ENCODE measurements at regions not wholly inside any gene's neighbourhood (a gene's known extent, or its start where the extent isn't known, plus 50 kb on each side); places are given as distances from the start of the nearest gene placed in this dataset.

- DNase-seq: peak; percentile 37
Measured at GRCh38 chr1:98104289-98104688, 183.5 kb upstream of the DPYD start.

DNA sequence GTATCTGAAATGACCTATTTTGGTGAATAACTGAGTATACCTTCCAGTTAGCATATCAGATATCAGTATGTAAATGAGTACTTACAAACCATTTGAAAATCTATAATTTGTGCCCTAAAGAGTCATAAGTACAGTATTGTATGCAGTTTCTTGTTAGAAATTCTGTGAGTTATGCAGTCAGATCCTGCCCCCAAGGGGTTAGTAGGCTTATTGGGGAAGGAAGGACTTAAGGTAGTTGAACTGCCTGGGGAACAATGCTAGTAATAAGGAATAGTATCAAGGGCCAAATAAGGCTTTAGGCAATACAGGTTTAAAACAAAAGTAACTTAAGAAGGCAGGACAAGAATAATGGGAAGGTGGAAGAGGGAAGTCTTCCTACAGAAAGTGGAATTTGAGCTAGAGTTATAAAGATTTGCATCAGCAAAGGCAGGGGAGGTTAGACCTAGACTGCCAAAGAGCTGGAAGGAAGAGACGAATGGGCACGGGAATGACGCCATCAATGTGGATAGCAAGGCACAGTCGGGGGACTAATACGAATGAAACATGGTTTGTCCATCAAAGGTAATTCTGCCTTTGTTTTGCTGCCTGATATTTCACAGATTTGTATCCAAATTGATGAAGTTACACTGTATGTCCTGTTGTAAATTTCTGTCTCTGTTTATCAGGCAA, 182.9 kb upstream of the DPYD start:
- no peak for DNase-seq

- DNase-seq: peak; percentile 41
Measured at GRCh38 chr1:98102345-98103030, 181.7 kb upstream of the DPYD start.

DNA sequence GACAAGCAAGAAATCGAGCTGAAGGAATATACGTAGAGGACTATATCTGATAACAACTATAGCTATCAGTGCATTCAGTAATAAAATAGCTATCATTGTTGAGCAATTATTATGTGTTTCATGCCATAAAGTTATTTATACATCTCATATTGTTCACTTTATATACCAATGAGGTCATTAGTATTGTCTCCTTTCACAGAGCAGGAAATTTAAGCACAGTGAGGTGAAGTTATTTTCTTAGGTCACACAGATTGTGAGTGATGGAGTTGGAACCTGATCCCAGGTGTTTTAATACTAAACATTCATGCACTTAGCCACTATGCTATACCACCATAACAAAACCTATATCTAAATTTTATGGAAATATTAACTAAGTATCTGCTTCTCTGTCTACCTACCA, 180.5 kb upstream of the DPYD start:
- no peak for DNase-seq

GRCh38 chr1:98099501-98099900, 178.7 kb upstream of the DPYD start:
- DNase-seq: no peak

DNA sequence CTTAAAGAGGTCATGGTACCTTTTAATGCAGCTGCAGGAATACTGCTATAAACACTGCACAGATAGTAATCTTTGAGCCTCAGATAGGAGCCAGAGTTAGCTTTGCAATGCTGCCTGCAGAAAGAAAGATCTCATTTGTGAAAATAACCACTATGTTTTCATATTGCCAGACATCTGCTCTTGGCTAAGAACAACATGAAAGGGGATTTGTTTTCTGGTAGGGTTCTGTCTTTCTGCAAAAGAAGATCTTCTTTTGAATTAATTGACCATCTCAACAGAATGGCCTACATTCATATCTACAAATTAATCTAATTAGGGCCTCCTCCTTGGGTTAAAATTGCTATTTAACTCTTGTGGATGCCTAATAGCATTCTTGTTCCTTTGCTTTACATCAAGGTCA, 177.6 kb upstream of the DPYD start:
- no peak for DNase-seq

DNA sequence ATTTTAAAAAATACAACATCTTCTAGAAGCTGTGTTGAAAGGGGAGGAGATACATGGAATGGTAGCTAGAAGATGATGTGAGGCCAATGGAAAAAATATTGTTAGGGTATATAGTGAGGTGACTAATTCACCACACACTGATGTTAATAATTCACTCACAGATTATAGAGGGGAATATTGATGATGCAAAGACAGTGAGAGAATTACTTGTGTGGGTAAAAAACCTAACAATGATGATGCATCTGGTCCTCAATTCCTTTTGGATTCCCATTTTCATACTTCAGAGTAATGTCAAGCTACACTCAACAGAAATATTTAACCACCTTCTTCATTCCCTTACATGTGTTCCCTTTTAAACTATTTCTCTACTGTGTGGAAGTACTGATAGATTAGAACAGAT, 169.5 kb upstream of the DPYD start:
- no peak for DNase-seq

DNA sequence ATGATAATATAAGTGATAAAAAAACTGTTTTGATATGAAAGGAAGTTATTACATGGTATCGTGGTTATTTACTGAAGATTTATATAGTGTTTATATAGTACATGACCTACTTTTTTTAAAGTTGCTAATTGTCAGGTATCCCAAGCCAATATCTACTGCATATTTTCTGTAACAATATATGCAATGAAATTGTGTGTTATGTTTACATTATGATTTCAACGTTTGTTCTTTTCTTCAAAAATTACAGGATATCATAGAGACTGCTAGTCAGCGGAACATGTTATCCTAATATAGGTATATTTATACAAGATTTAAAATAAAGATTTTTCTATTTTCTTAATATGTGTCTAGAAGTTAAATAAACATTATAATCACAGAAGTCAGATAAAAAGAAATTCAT, 167.5 kb upstream of the DPYD start:
- DNase-seq: no peak

- no peak for DNase-seq
Measured at GRCh38 chr1:98086796-98087441, 166.1 kb upstream of the DPYD start.

DNA sequence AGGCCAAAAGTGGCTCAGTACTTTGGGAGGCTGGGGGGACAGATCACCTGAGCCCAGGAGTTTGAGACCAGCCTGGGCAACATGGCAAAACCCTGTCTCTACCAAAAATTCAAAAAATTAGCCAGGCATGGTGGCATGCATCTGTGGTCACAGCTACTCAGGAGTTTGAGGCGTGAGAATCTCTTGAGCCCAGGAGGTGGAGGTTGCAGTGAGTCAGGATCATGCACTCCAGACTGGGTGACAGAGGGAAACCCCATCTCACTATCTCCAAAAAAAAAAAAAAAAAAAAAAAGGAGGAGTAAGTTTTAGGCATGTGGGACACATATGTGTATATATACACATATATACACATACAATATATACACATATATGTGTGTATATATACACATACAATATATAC, 165.3 kb upstream of the DPYD start:
- DNase-seq: no peak

DNA sequence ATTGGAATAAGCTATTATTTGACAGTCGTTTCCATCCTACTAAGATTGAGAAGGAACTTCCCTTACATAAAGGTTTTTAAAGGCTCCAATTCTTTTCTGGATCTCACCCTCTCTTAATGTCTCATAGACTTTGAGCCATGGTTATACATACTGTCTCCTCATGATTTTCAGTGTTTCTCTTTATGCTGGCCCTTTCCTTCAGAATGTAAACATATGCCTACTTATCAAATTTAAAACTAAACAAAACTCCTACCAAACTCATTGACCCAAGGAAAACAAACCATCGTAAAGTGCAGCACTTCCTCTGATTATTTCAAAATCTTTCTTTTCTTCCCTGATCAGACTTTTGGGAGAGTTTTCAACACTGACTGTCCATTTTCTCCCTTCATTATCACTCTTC, 163.4 kb upstream of the DPYD start:
- DNase-seq: no peak

- no peak for DNase-seq
Measured at GRCh38 chr1:98081944-98082343, 161.1 kb upstream of the DPYD start.

DNA sequence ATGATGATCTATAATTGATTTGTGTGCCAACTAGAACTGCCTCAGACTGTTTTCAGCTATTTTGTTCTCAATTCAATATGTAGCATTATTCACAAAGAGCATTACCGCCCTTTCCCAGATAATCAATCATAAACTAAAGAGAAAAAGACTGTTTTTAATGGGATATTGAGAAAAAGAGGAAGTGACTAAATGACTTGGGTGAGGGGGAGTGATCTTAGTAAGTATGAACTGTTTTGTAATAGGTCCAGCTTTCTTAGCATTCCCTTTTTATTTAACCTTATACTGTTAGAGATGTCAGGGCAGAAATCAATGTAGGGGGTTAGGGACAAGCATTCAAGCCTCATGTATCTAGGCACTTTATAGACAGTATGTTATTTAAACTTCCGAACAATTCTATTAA, 157.8 kb upstream of the DPYD start:
- DNase-seq: no peak

- no peak for DNase-seq
Measured at GRCh38 chr1:98077691-98078090, 156.9 kb upstream of the DPYD start.

DNA sequence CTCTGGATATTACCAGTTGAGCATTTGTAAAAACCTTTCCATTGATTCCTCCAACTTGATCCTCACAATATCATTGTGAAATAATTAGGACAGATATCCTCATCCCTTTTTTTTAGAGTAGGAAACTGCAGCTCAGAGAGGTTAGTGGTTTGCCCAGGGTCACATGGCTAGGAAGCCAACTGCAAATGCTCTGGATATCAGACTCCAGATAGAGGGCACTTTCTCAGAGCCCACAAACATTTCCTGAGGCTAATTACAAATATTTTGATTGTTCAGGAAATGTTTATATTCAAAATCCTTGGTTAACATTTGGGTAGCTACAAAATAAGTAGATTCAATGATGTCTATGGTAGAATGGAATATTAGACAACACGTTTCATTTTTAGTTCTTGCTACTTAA, 154.8 kb upstream of the DPYD start:
- DNase-seq: no peak

GRCh38 chr1:98073823-98074222, 153.0 kb upstream of the DPYD start:
- no peak for DNase-seq

DNA sequence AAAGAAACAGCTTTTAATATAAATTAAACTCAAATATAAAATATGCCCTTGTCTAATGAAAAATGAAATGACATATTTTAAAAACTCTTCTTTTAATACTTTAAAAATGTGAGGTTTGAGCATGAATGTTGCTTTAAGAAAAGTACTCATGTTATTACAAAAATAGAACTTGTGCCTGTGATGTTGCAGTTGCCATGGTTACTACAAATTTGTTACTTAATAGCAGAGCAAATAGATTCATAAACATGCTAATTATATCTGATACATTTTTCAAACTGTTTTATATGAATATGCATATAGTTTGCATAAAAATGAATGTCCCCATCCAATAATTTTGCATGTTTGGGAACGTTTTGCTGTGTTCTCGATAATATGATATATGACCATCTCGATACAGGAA, 152.3 kb upstream of the DPYD start:
- DNase-seq: no peak

DNA sequence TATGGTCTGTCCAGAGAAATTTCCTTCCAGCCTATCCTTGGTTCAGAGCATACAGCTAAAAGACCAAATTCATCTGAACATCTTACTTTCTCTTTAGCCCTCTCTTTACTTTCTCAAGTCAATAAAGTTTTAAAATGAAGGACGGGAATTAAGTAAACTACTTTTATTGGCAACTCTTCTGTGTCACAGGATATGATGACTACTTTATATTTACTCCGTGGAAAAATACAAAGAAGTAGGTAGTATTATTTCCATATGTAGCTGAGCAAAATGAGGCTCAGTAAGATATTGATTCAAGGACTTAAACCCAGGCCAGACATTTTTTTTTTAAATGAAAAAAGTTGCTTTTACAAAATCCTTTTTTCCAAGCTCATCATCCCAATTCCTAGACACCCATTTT, 151.2 kb upstream of the DPYD start:
- DNase-seq: no peak

- no peak for DNase-seq
Measured at GRCh38 chr1:98068016-98068415, 147.2 kb upstream of the DPYD start.

DNA sequence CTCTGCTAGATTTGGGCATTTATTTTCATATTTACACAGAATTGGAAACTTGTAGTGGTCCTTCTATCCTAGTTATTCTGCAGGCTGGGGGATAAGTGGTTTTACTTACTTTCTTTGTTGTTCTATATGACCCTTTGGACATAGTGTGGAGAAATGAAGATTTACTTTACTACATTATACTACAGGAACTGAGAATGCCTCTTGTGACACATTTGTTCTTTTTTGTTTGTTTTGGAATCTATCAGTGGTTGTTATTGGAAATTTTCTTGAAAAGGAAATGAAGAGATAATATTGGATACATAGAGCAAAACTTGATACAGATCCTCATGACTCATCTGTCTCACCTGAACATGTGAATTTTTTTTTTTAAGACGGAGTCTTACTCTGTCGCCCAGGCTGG, 146.1 kb upstream of the DPYD start:
- DNase-seq: no peak

DNA sequence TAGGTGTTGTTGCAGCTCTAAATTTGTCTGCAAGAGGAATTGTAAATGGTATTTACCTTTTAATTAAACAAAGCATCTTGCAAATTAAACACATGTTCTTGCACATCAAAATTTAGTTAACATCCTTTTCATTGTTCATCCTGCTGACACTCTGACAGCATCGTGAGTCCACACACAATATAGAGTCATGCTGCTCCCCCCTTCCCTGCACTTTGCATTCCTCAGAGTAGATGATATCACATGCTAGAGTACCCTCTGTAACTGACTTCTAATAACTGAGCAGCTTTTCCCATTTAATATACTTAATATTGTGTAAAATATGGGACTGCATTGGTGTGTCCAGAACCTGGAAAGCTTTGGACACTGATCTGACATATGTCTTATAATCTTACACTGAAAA, 138.8 kb upstream of the DPYD start:
- no peak for DNase-seq

GRCh38 chr1:98058676-98059075, 137.8 kb upstream of the DPYD start:
- DNase-seq: no peak

GRCh38 chr1:98057236-98057910, 136.5 kb upstream of the DPYD start:
- no peak for DNase-seq

- DNase-seq: no peak
Measured at GRCh38 chr1:98056781-98057180, 135.9 kb upstream of the DPYD start.
